Activated T-cell treated with anti-CD3 and anti-CD28 coated beads, Interleukin-2, amount 50 U/mL, for 4 hours (primary cell): ENCODE measurements at regions not wholly inside any gene's neighbourhood (a gene's known extent, or its start where the extent isn't known, plus 50 kb on each side); places are given as distances from the start of the nearest gene placed in this dataset.
"Not testable (repeated sequence)": the region's sequence is repeated elsewhere in the genome, so short reads cannot be mapped to it uniquely, and the experiment has no call there.

Experiments used
- ATAC-seq, 2 donors: fragments of 200-7000 bp; cut with Tn5 transposase; one replicate each; pipeline ENCODE4 v1.10.0; 2021
- DNase-seq: peaks from one replicate; pipeline ENCODE4 v3.0.0-alpha.2; 2020
- H3K27me3 Mint-ChIP-seq: one replicate; pipeline ENCODE4 v1.8.0; 2021; ENCODE audit warnings: low read depth, mixed read lengths
- H3K36me3 Mint-ChIP-seq: one replicate; pipeline ENCODE4 v1.8.0; 2022; ENCODE audit warnings: mixed read lengths; ENCODE audit not compliant: insufficient read depth
- H3K4me1 Mint-ChIP-seq: one replicate; pipeline ENCODE4 v1.8.0; 2021; ENCODE audit warnings: low read depth, mixed read lengths
- H3K4me3 Mint-ChIP-seq: one replicate; pipeline ENCODE4 v1.8.0; 2021; ENCODE audit warnings: mild to moderate bottlenecking, moderate library complexity, mixed read lengths
- H3K9me3 Mint-ChIP-seq: one replicate; pipeline ENCODE4 v1.8.0; 2021; ENCODE audit warnings: mixed read lengths

- not testable (repeated sequence) for H3K4me1 Mint-ChIP-seq, H3K27me3 Mint-ChIP-seq, H3K36me3 Mint-ChIP-seq, H3K9me3 Mint-ChIP-seq, DNase-seq, H3K4me3 Mint-ChIP-seq, ATAC-seq
Observed at GRCh38 chr4:86527713-86528112, 66.4 kb upstream of the PTPN13 start.

GRCh38 chr4:86529436-86529835, 64.7 kb upstream of the PTPN13 start:
- no peaks in the 10 kb centered on the region for H3K4me1 Mint-ChIP-seq
- no peaks in the 10 kb centered on the region for H3K9me3 Mint-ChIP-seq
- no peak for DNase-seq
- no peak overlapping the region for H3K4me3 Mint-ChIP-seq
- H3K27me3 Mint-ChIP-seq, result no peaks in the 10 kb centered on the region
- no peak for ATAC-seq
- no peaks in the 10 kb centered on the region for H3K36me3 Mint-ChIP-seq

GRCh38 chr4:86530183-86530582, 63.9 kb upstream of the PTPN13 start:
- H3K9me3 Mint-ChIP-seq, result no peaks in the 10 kb centered on the region
- no peak overlapping the region for H3K4me3 Mint-ChIP-seq
- DNase-seq (no peak), ATAC-seq (no peak)
- no peaks in the 10 kb centered on the region for H3K27me3 Mint-ChIP-seq
- no peaks in the 10 kb centered on the region for H3K4me1 Mint-ChIP-seq
- H3K36me3 Mint-ChIP-seq, result no peaks in the 10 kb centered on the region

- no peaks in the 10 kb centered on the region for H3K4me1 Mint-ChIP-seq
- H3K36me3 Mint-ChIP-seq, result no peaks in the 10 kb centered on the region
- DNase-seq, result no peak
- no peaks in the 10 kb centered on the region for H3K27me3 Mint-ChIP-seq
- no peaks in the 10 kb centered on the region for H3K9me3 Mint-ChIP-seq
- H3K4me3 Mint-ChIP-seq, result no peak overlapping the region
- no peak for ATAC-seq
Observed at GRCh38 chr4:86531440-86531839, 62.7 kb upstream of the PTPN13 start.

GRCh38 chr4:86532851-86533250, 61.3 kb upstream of the PTPN13 start:
- Mint-ChIP-seq H3K27me3 (no peaks in the 10 kb centered on the region), H3K4me1 (no peaks in the 10 kb centered on the region), H3K4me3 (no peak overlapping the region), H3K36me3 (no peaks in the 10 kb centered on the region), H3K9me3 (no peaks in the 10 kb centered on the region)
- DNase-seq (no peak), ATAC-seq (no peak)

- DNase-seq (no peak), ATAC-seq (no peak)
- H3K36me3 Mint-ChIP-seq, result no peaks in the 10 kb centered on the region
- H3K9me3 Mint-ChIP-seq, result no peaks in the 10 kb centered on the region
- peaks cover 2% of the 10 kb centered on the region for H3K27me3 Mint-ChIP-seq
- no peaks in the 10 kb centered on the region for H3K4me1 Mint-ChIP-seq
- H3K4me3 Mint-ChIP-seq, result no peak overlapping the region
Observed at GRCh38 chr4:86536151-86536550, 58.0 kb upstream of the PTPN13 start.

- Mint-ChIP-seq H3K4me3 (no peak overlapping the region), H3K4me1 (peaks cover 18% of the 10 kb centered on the region), H3K36me3 (no peaks in the 10 kb centered on the region), H3K27me3 (peaks cover 2% of the 10 kb centered on the region), H3K9me3 (no peaks in the 10 kb centered on the region)
- ATAC-seq (no peak), DNase-seq (no peak)
Observed at GRCh38 chr4:86542319-86543027, 51.6 kb upstream of the PTPN13 start.

- Mint-ChIP-seq H3K9me3 (no peaks in the 10 kb centered on the region), H3K4me3 (no peak overlapping the region), H3K36me3 (no peaks in the 10 kb centered on the region), H3K4me1 (peaks cover 18% of the 10 kb centered on the region), H3K27me3 (peaks cover 2% of the 10 kb centered on the region)
- DNase-seq, result no peak
- no peak for ATAC-seq
Observed at GRCh38 chr4:86543080-86543479, 51.0 kb upstream of the PTPN13 start.

- DNase-seq (no peak), ATAC-seq (no peak)
- no peak overlapping the region for H3K4me3 Mint-ChIP-seq
- H3K36me3 Mint-ChIP-seq, result no peaks in the 10 kb centered on the region
- H3K27me3 Mint-ChIP-seq, result no peaks in the 10 kb centered on the region
- H3K4me1 Mint-ChIP-seq, result peaks cover 18% of the 10 kb centered on the region
- H3K9me3 Mint-ChIP-seq, result no peaks in the 10 kb centered on the region
Observed at GRCh38 chr4:86543560-86544309, 50.4 kb upstream of the PTPN13 start.

GRCh38 chr4:86544310-86544966, 49.7 kb upstream of the PTPN13 start:
- peaks cover 18% of the 10 kb centered on the region for H3K4me1 Mint-ChIP-seq
- H3K4me3 Mint-ChIP-seq, result peak overlapping the region; percentile 37
- no peaks in the 10 kb centered on the region for H3K36me3 Mint-ChIP-seq
- ATAC-seq (peak; percentile 57 to 78), DNase-seq (no peak)
- no peaks in the 10 kb centered on the region for H3K9me3 Mint-ChIP-seq
- no peaks in the 10 kb centered on the region for H3K27me3 Mint-ChIP-seq
